Karpas-422 (cell line): ENCODE measurements at regions not wholly inside any gene's neighbourhood (a gene's known extent, or its start where the extent isn't known, plus 50 kb on each side); places are given as distances from the start of the nearest gene placed in this dataset.

Experiments
- DNase-seq: peaks from one replicate; pipeline ENCODE4 v3.0.0-alpha.2; 2015
- H2AFZ ChIP-seq: fragments of 200-600 bp; sonication (generic); 2 replicates; pipeline ENCODE4 v1.6.1; 2014; ENCODE audit warnings: antibody characterized with exemption, low read length, mixed read lengths
- H3K27ac ChIP-seq: fragments of 200-600 bp; sonication (generic); 2 replicates; pipeline ENCODE4 v1.5.1; 2014; ENCODE audit warnings: mild to moderate bottlenecking, low read length, moderate library complexity
- H3K27me3 ChIP-seq: fragments of 200-600 bp; sonication (generic); 2 replicates; pipeline ENCODE4 v1.6.1; 2014; ENCODE audit warnings: low read length, mixed read lengths
- H3K36me3 ChIP-seq: fragments of 200-600 bp; sonication (generic); 2 replicates; pipeline ENCODE4 v1.6.1; 2014; ENCODE audit warnings: low read length, mixed read lengths; ENCODE audit not compliant: insufficient read depth
- H3K4me1 ChIP-seq: fragments of 200-600 bp; sonication (generic); 2 replicates; pipeline ENCODE4 v1.6.1; 2014; ENCODE audit warnings: mild to moderate bottlenecking, low read length, mixed read lengths
- H3K4me2 ChIP-seq: fragments of 200-600 bp; sonication (generic); 2 replicates; pipeline ENCODE4 v1.6.1; 2014; ENCODE audit warnings: low read length, low read depth, mild to moderate bottlenecking; ENCODE audit not compliant: poor library complexity, severe bottlenecking
- H3K4me3 ChIP-seq: fragments of 200-600 bp; sonication (generic); 2 replicates; pipeline ENCODE4 v1.5.1; 2014; ENCODE audit warnings: mild to moderate bottlenecking, antibody characterized with exemption, low read length, mixed read lengths
- H3K79me2 ChIP-seq: fragments of 200-600 bp; sonication (generic); 2 replicates; pipeline ENCODE4 v1.6.1; 2014; ENCODE audit warnings: mild to moderate bottlenecking, low read length, mixed read lengths
- H3K9ac ChIP-seq: fragments of 200-600 bp; sonication (generic); 2 replicates; pipeline ENCODE4 v1.6.0; 2014; ENCODE audit warnings: low read length
- H3K9me2 ChIP-seq: fragments of 200-600 bp; sonication (generic), shearing (Covaris generic); replicated peaks from 2 replicates; pipeline ENCODE4 v1.6.0; 2014; ENCODE audit warnings: mild to moderate bottlenecking, low read length, moderate library complexity; ENCODE audit not compliant: insufficient read depth
- H3K9me3 ChIP-seq: fragments of 300-700, 200-600 bp; sonication (generic); 2 replicates; pipeline ENCODE4 v1.6.1; 2014; ENCODE audit warnings: low read length, mixed read lengths
- H4K20me1 ChIP-seq: fragments of 200-600 bp; sonication (generic); 2 replicates; pipeline ENCODE4 v1.6.1; 2014; ENCODE audit warnings: mild to moderate bottlenecking, antibody characterized with exemption, low read length, low read depth; ENCODE audit not compliant: insufficient read depth

GRCh38 chr2:200758341-200758740, 53.4 kb upstream of the BZW1 start:
- H3K27me3 ChIP-seq, result no peaks in the 10 kb centered on the region
- no peak for DNase-seq
- no peak overlapping the region for H3K9ac ChIP-seq
- H3K79me2 ChIP-seq, result no peaks in the 10 kb centered on the region
- H3K9me3 ChIP-seq, result no peaks in the 10 kb centered on the region
- peaks cover 28% of the 10 kb centered on the region for H3K4me1 ChIP-seq
- H3K27ac ChIP-seq, result no peak overlapping the region
- no peak overlapping the region for H3K4me3 ChIP-seq
- H3K4me2 ChIP-seq, result no peak overlapping the region
- H2AFZ ChIP-seq, result no peak overlapping the region
- no peaks in the 10 kb centered on the region for H3K9me2 ChIP-seq
- no peaks in the 10 kb centered on the region for H3K36me3 ChIP-seq
- no peaks in the 10 kb centered on the region for H4K20me1 ChIP-seq

GRCh38 chr2:200761266-200761665, 50.4 kb upstream of the BZW1 start:
- DNase-seq, result no peak
- Histone ChIP-seq H3K27ac (no peak overlapping the region), H2AFZ (no peak overlapping the region), H3K36me3 (no peaks in the 10 kb centered on the region), H4K20me1 (no peaks in the 10 kb centered on the region), H3K4me1 (peaks cover 22% of the 10 kb centered on the region), H3K4me2 (no peak overlapping the region), H3K9ac (no peak overlapping the region), H3K9me2 (no peaks in the 10 kb centered on the region), H3K27me3 (no peaks in the 10 kb centered on the region), H3K79me2 (no peaks in the 10 kb centered on the region), H3K4me3 (no peak overlapping the region), H3K9me3 (no peaks in the 10 kb centered on the region)
